Liver (tissue), 3 donors: ENCODE measurements at regions not wholly inside any gene's neighbourhood (a gene's known extent, or its start where the extent isn't known, plus 50 kb on each side); places are given as distances from the start of the nearest gene placed in this dataset.

Experiments used
- ATF3 ChIP-seq: IDR thresholded peaks from 2 replicates; pipeline ENCODE4 v1.6.1; 2016; ENCODE audit warnings: antibody characterized with exemption
- CTCF ChIP-seq: fragments of 150-350 bp; IDR thresholded peaks from 2 replicates; pipeline ENCODE4 v1.5.1; 2017; ENCODE audit warnings: improper control_type of control experiment, low read depth, low read length; ENCODE audit not compliant: missing input control
- EGR1 ChIP-seq, 2 donors: IDR thresholded peaks; 2 replicates each; pipeline ENCODE4 v1.6.1; 2016 to 2018; ENCODE audit warnings: antibody characterized with exemption in 2 of 2, low read depth in 2 of 2
- FOXA1 ChIP-seq: IDR thresholded peaks from 2 replicates; pipeline ENCODE4 v1.6.1; 2016; ENCODE audit warnings: antibody characterized with exemption
- GABPA ChIP-seq, 2 donors: IDR thresholded peaks in 1 of 2; conservative IDR thresholded peaks in 1 of 2; 2 replicates each; pipeline ENCODE4 v1.6.1; 2016; ENCODE audit warnings: antibody characterized with exemption in 2 of 2, mild to moderate bottlenecking in 1 of 2, moderate library complexity in 1 of 2
- HNF4G ChIP-seq: IDR thresholded peaks from 2 replicates; pipeline ENCODE4 v1.6.1; 2016; ENCODE audit warnings: antibody characterized with exemption
- JUND ChIP-seq, 2 donors: IDR thresholded peaks; 2 replicates each; pipeline ENCODE4 v1.6.1; 2016; ENCODE audit warnings: antibody characterized with exemption in 2 of 2
- RXRA ChIP-seq, 2 donors: IDR thresholded peaks; 2 replicates each; pipeline ENCODE4 v1.6.1; 2017 to 2018; ENCODE audit warnings: antibody characterized with exemption in 2 of 2, mild to moderate bottlenecking in 1 of 2
- SP1 ChIP-seq: IDR thresholded peaks from 2 replicates; pipeline ENCODE4 v1.6.1; 2018; ENCODE audit warnings: antibody characterized with exemption, mild to moderate bottlenecking
- TF ChIP-seq, protein P1 (sequence below): IDR thresholded peaks from 2 replicates; pipeline ENCODE4 v1.6.1; 2016; ENCODE audit warnings: antibody characterized with exemption
- TF ChIP-seq, protein P2 (sequence below): IDR thresholded peaks from 2 replicates; pipeline ENCODE4 v1.6.1; 2016; ENCODE audit warnings: antibody characterized with exemption, mild to moderate bottlenecking
- donor health status: healthy.
- donor health status: healthy.

GRCh38 chr5:40307920-40308319 is 371.8 kb upstream of the PTGER4 start:
- TF ChIP-seq HNF4G (no peak), CTCF (no peak), EGR1 (IDR thresholded peaks at IDR 0.05; ENCODE audit: low read depth in 2 of 2) (no peak), GABPA (IDR thresholded peaks at IDR 0.05 in 1 of 2, conservative IDR thresholded peaks at IDR 0.05 in 1 of 2) (no peak), ATF3 (no peak), SP1 (no peak), RXRA (IDR thresholded peaks at IDR 0.05) (no peak), JUND (IDR thresholded peaks at IDR 0.05) (no peak), FOXA1 (no peak)
- TF ChIP-seq, protein P1, sequence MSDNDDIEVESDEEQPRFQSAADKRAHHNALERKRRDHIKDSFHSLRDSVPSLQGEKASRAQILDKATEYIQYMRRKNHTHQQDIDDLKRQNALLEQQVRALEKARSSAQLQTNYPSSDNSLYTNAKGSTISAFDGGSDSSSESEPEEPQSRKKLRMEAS, result no peak
- TF ChIP-seq, protein P2, sequence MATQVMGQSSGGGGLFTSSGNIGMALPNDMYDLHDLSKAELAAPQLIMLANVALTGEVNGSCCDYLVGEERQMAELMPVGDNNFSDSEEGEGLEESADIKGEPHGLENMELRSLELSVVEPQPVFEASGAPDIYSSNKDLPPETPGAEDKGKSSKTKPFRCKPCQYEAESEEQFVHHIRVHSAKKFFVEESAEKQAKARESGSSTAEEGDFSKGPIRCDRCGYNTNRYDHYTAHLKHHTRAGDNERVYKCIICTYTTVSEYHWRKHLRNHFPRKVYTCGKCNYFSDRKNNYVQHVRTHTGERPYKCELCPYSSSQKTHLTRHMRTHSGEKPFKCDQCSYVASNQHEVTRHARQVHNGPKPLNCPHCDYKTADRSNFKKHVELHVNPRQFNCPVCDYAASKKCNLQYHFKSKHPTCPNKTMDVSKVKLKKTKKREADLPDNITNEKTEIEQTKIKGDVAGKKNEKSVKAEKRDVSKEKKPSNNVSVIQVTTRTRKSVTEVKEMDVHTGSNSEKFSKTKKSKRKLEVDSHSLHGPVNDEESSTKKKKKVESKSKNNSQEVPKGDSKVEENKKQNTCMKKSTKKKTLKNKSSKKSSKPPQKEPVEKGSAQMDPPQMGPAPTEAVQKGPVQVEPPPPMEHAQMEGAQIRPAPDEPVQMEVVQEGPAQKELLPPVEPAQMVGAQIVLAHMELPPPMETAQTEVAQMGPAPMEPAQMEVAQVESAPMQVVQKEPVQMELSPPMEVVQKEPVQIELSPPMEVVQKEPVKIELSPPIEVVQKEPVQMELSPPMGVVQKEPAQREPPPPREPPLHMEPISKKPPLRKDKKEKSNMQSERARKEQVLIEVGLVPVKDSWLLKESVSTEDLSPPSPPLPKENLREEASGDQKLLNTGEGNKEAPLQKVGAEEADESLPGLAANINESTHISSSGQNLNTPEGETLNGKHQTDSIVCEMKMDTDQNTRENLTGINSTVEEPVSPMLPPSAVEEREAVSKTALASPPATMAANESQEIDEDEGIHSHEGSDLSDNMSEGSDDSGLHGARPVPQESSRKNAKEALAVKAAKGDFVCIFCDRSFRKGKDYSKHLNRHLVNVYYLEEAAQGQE, result no peak
